ENCODE measurements at regions not wholly inside any gene's neighbourhood (a gene's known extent, or its start where the extent isn't known, plus 50 kb on each side); places are given as distances from the start of the nearest gene placed in this dataset.

DNA sequence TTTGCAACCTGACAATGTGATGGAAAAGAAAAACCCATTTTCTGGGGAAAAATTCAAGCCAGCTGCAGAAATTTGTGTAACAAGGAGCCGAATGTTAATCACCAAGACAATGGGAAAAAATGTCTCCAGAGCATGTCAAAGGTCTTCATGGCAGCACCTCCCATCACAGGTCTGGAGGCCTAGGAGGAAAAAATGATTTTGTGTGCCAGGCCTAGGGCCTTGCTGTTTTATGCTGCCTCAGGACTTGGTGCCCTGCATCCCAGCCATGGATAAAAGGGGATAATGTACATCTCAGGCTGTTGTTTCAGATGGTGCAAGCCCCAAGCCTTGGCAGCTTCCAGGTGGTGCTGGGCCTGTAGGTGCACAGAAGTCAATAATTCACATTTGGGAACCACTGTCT lies 747.7 kb downstream of the C6orf118 start:
- Histone ChIP-seq H4K20me1 (ENCODE audit: insufficient read depth) (no peaks in the 10 kb centered on the region), H3K27ac (ENCODE audit: low read depth, low read length) (no peak overlapping the region), H3K4me2 (ENCODE audit: low read length) (no peak overlapping the region), H3K36me3 (ENCODE audit: control insufficient read depth in 1 of 2, insufficient read depth in 2 of 2, low read length in 2 of 2) (no peaks in the 10 kb centered on the region), H3K9me3 (ENCODE audit: control insufficient read depth in 1 of 2, insufficient read depth in 1 of 2, low read depth in 1 of 2, low read length in 2 of 2) (peaks cover 12% of the 10 kb centered on the region in 2 experiments; a peak in 2 of 4 replicates), H3K9ac (ENCODE audit: low read length) (no peak overlapping the region), H3K9me2 (ENCODE audit: insufficient read depth) (no peaks in the 10 kb centered on the region), H3K27me3 (ENCODE audit: insufficient read depth, low read length) (no peaks in the 10 kb centered on the region), H3K4me3 (replicated peaks in 1 of 2; ENCODE audit: low read depth in 1 of 2, low read length in 2 of 2) (no peak overlapping the region), H2AFZ (ENCODE audit: low read depth, low read length, poor library complexity, severe bottlenecking) (no peak overlapping the region), H3K4me1 (ENCODE audit: control insufficient read depth in 1 of 2, insufficient read depth in 2 of 2, low read length in 2 of 2) (no peaks in the 10 kb centered on the region), H3K79me2 (ENCODE audit: insufficient read depth, low read length) (no peaks in the 10 kb centered on the region)
- TF ChIP-seq EZH2 (IDR thresholded peaks at IDR 0.05) (no peak), ZNF274 (IDR thresholded peaks at IDR 0.05; ENCODE audit: low read depth, low read length) (no peak), POLR2AphosphoS5 (IDR thresholded peaks at IDR 0.05; ENCODE audit: low read depth, low read length) (no peak), CEBPB (IDR thresholded peaks at IDR 0.05; ENCODE audit: low read depth) (no peak)
- TF ChIP-seq, protein P1, sequence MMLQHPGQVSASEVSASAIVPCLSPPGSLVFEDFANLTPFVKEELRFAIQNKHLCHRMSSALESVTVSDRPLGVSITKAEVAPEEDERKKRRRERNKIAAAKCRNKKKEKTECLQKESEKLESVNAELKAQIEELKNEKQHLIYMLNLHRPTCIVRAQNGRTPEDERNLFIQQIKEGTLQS (IDR thresholded peaks at IDR 0.05), result no peak
- TF ChIP-seq, protein P2, sequence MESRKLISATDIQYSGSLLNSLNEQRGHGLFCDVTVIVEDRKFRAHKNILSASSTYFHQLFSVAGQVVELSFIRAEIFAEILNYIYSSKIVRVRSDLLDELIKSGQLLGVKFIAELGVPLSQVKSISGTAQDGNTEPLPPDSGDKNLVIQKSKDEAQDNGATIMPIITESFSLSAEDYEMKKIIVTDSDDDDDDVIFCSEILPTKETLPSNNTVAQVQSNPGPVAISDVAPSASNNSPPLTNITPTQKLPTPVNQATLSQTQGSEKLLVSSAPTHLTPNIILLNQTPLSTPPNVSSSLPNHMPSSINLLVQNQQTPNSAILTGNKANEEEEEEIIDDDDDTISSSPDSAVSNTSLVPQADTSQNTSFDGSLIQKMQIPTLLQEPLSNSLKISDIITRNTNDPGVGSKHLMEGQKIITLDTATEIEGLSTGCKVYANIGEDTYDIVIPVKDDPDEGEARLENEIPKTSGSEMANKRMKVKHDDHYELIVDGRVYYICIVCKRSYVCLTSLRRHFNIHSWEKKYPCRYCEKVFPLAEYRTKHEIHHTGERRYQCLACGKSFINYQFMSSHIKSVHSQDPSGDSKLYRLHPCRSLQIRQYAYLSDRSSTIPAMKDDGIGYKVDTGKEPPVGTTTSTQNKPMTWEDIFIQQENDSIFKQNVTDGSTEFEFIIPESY (IDR thresholded peaks at IDR 0.05; ENCODE audit: extremely low read depth, insufficient replicate concordance, low read length), result no peak
- DNase-seq (ENCODE audit: low read depth, low spot score) (no peak), ATAC-seq (no peak)
- intact Hi-C loops (cut with micrococcal nuclease), result no loop called here
- ChIA-PET RAD21 (ENCODE audit: low non-redundant PET in 1 of 2, low total read pairs in 2 of 2, uncharacterized antibody in 2 of 2, unreplicated experiment in 2 of 2) (no interaction called here), POLR2A (no interaction called here), CTCF (no interaction called here)
- no TSS peak for BruUV-seq (replicated peaks)

DNA sequence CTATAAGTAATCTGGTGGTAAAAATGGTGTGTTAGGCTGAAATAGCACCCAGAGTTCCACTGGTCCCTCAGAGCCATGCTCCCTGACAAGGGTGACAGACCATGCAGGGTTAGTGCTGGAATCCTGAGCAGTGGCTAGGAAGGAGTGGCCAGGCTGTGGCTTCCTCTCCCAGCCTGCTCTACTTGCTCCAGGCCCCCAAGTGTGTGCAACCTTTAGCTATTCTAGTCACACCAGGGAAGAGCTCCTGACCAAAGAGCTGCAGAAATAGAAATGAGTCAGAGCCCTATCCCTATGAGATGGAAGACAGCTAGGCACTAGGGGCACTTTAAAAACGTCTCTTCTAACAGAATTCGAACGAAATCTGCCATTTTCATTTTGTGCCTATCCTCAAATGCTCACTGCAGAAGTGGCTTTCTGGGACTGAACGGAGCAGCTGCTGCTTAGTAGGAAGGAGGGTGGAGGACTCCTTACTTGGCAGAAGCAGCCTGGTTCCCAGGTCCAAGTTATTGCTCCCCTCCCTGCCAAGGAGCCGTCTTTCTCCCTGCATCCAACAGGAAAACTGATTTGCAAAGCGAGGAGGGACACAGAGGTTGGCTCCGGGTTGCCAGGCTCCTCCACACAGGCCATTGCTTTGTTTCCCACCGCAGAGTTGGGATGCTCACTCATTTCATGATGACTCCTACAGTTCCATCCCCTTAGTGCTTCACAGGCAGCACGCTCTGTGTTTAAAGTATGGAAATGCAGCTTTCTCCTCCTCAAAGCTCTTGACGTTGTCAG lies 754.5 kb downstream of the C6orf118 start:
- Histone ChIP-seq H3K9me3 (ENCODE audit: control insufficient read depth in 1 of 2, insufficient read depth in 1 of 2, low read depth in 1 of 2, low read length in 2 of 2) (peaks cover 3 to 5% of the 10 kb centered on the region in 2 experiments; a peak in 2 of 4 replicates), H3K4me1 (ENCODE audit: control insufficient read depth in 1 of 2, insufficient read depth in 2 of 2, low read length in 2 of 2) (no peaks in the 10 kb centered on the region), H3K4me3 (replicated peaks in 1 of 2; ENCODE audit: low read depth in 1 of 2, low read length in 2 of 2) (no peak overlapping the region), H3K4me2 (ENCODE audit: low read length) (no peak overlapping the region), H3K27me3 (ENCODE audit: insufficient read depth, low read length) (no peaks in the 10 kb centered on the region), H3K9me2 (ENCODE audit: insufficient read depth) (no peaks in the 10 kb centered on the region), H2AFZ (ENCODE audit: low read depth, low read length, poor library complexity, severe bottlenecking) (no peak overlapping the region), H3K36me3 (ENCODE audit: control insufficient read depth in 1 of 2, insufficient read depth in 2 of 2, low read length in 2 of 2) (no peaks in the 10 kb centered on the region), H3K27ac (ENCODE audit: low read depth, low read length) (no peak overlapping the region), H3K9ac (ENCODE audit: low read length) (no peak overlapping the region), H3K79me2 (ENCODE audit: insufficient read depth, low read length) (no peaks in the 10 kb centered on the region), H4K20me1 (ENCODE audit: insufficient read depth) (no peaks in the 10 kb centered on the region)
- no peak for DNase-seq (ENCODE audit: low read depth, low spot score)
- no peak for TF ChIP-seq ELF1 (IDR thresholded peaks at IDR 0.05; ENCODE audit: borderline replicate concordance, low read depth)
- TF ChIP-seq, protein P3, sequence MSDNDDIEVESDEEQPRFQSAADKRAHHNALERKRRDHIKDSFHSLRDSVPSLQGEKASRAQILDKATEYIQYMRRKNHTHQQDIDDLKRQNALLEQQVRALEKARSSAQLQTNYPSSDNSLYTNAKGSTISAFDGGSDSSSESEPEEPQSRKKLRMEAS (IDR thresholded peaks at IDR 0.05), result no peak
- TF ChIP-seq ZFX (IDR thresholded peaks at IDR 0.05), result no peak
- TF ChIP-seq SIN3A (IDR thresholded peaks at IDR 0.05; ENCODE audit: low read depth), result no peak
- TF ChIP-seq FOSL1 (IDR thresholded peaks at IDR 0.05; ENCODE audit: low read depth), result no peak
- TF ChIP-seq, protein P2 (IDR thresholded peaks at IDR 0.05; ENCODE audit: extremely low read depth, insufficient replicate concordance, low read length), result no peak
- no peak for TF ChIP-seq POLR2AphosphoS5 (IDR thresholded peaks at IDR 0.05; ENCODE audit: low read depth, low read length)
- TF ChIP-seq EGR1 (IDR thresholded peaks at IDR 0.05; ENCODE audit: low read depth), result no peak
- no peak for TF ChIP-seq CBX3 (IDR thresholded peaks at IDR 0.05; ENCODE audit: low read depth)
- TF ChIP-seq SRF (IDR thresholded peaks at IDR 0.05; ENCODE audit: low read depth), result no peak
- TF ChIP-seq POLR2A (IDR thresholded peaks at IDR 0.05; ENCODE audit: borderline replicate concordance, extremely low read depth, insufficient read depth, insufficient read length), result no peak
- intact Hi-C loops (cut with micrococcal nuclease), result no loop called here
- RAD21 ChIA-PET (ENCODE audit: low non-redundant PET in 1 of 2, low total read pairs in 2 of 2, uncharacterized antibody in 2 of 2, unreplicated experiment in 2 of 2), result no interaction called here
- CTCF ChIA-PET, result no interaction called here
- ATAC-seq, result no peak
- POLR2A ChIA-PET, result no interaction called here
- BruUV-seq (replicated peaks), result no TSS peak
